ENCODE measurements at regions not wholly inside any gene's neighbourhood (a gene's known extent, or its start where the extent isn't known, plus 50 kb on each side); places are given as distances from the start of the nearest gene placed in this dataset.

GRCh38 chr2:65532937-65533336 lies 100.5 kb upstream of the SPRED2 start:
- TF ChIP-seq CTCF (IDR thresholded peaks at IDR 0.05; ENCODE audit: insufficient read depth, low read length) (no peak), GABPA (IDR thresholded peaks at IDR 0.05; ENCODE audit: low read depth) (no peak), POLR2AphosphoS5 (IDR thresholded peaks at IDR 0.05; ENCODE audit: low read depth) (no peak), REST (IDR thresholded peaks at IDR 0.05; ENCODE audit: insufficient replicate concordance, low read depth) (no peak), SPI1 (IDR thresholded peaks at IDR 0.05; ENCODE audit: borderline replicate concordance, low read depth) (no peak)

Data from HL-60 (cell line).